ENCODE measurements at regions not wholly inside any gene's neighbourhood (a gene's known extent, or its start where the extent isn't known, plus 50 kb on each side); places are given as distances from the start of the nearest gene placed in this dataset.
"Not testable (repeated sequence)": the region's sequence is repeated elsewhere in the genome, so short reads cannot be mapped to it uniquely, and the experiment has no call there.

GRCh38 chr2:16105669-16106281 lies 165.4 kb downstream of the MYCN start:
- in situ Hi-C loops (cut with HindIII; ENCODE audit: low pct_unique_long_range_greater_than_20kb, low sequenced_read_pairs), result no loop called here
- DNase-seq (ENCODE audit: low read depth), result no peak

- no peak for DNase-seq (ENCODE audit: low read depth)
- in situ Hi-C loops (cut with HindIII; ENCODE audit: low pct_unique_long_range_greater_than_20kb, low sequenced_read_pairs), result no loop called here
Measured at GRCh38 chr2:16104949-16105668, 164.8 kb downstream of the MYCN start.

GRCh38 chr2:16104315-16104948 lies 164.1 kb downstream of the MYCN start:
- in situ Hi-C loops (cut with HindIII; ENCODE audit: low pct_unique_long_range_greater_than_20kb, low sequenced_read_pairs), result no loop called here
- no peak for DNase-seq (ENCODE audit: low read depth)

GRCh38 chr2:16103614-16104314 lies 163.4 kb downstream of the MYCN start:
- in situ Hi-C loops (cut with HindIII; ENCODE audit: low pct_unique_long_range_greater_than_20kb, low sequenced_read_pairs), result no loop called here
- no peak for DNase-seq (ENCODE audit: low read depth)

GRCh38 chr2:16102976-16103380 lies 162.6 kb downstream of the MYCN start:
- no peak for DNase-seq (ENCODE audit: low read depth)
- in situ Hi-C loops (cut with HindIII; ENCODE audit: low pct_unique_long_range_greater_than_20kb, low sequenced_read_pairs), result no loop called here

- in situ Hi-C loops (cut with HindIII; ENCODE audit: low pct_unique_long_range_greater_than_20kb, low sequenced_read_pairs), result no loop called here
- DNase-seq (ENCODE audit: low read depth), result no peak
Measured at GRCh38 chr2:16102358-16102975, 162.1 kb downstream of the MYCN start.

GRCh38 chr2:16101196-16101595 lies 160.8 kb downstream of the MYCN start:
- in situ Hi-C loops (cut with HindIII; ENCODE audit: low pct_unique_long_range_greater_than_20kb, low sequenced_read_pairs), result no loop called here
- no peak for DNase-seq (ENCODE audit: low read depth)

GRCh38 chr2:16100006-16100405 lies 159.7 kb downstream of the MYCN start:
- in situ Hi-C loops (cut with HindIII; ENCODE audit: low pct_unique_long_range_greater_than_20kb, low sequenced_read_pairs), result no loop called here
- DNase-seq (ENCODE audit: low read depth), result no peak

- no peak for DNase-seq (ENCODE audit: low read depth)
- in situ Hi-C loops (cut with HindIII; ENCODE audit: low pct_unique_long_range_greater_than_20kb, low sequenced_read_pairs), result no loop called here
Measured at GRCh38 chr2:16099326-16099725, 159.0 kb downstream of the MYCN start.

GRCh38 chr2:16096962-16097361 lies 156.6 kb downstream of the MYCN start:
- in situ Hi-C loops (cut with HindIII; ENCODE audit: low pct_unique_long_range_greater_than_20kb, low sequenced_read_pairs), result no loop called here
- DNase-seq (ENCODE audit: low read depth), result no peak

- in situ Hi-C loops (cut with HindIII; ENCODE audit: low pct_unique_long_range_greater_than_20kb, low sequenced_read_pairs); DNase-seq (ENCODE audit: low read depth): not testable (repeated sequence)
Measured at GRCh38 chr2:16095483-16095882, 155.1 kb downstream of the MYCN start.

- in situ Hi-C loops (cut with HindIII; ENCODE audit: low pct_unique_long_range_greater_than_20kb, low sequenced_read_pairs), result no loop called here
- DNase-seq (ENCODE audit: low read depth), result peak; percentile 18
Measured at GRCh38 chr2:16094811-16095210, 154.5 kb downstream of the MYCN start.

GRCh38 chr2:16093639-16094529 lies 153.5 kb downstream of the MYCN start:
- in situ Hi-C loops (cut with HindIII; ENCODE audit: low pct_unique_long_range_greater_than_20kb, low sequenced_read_pairs), result no loop called here
- peak; percentile 62 for DNase-seq (ENCODE audit: low read depth)

- no peak for DNase-seq (ENCODE audit: low read depth)
- in situ Hi-C loops (cut with HindIII; ENCODE audit: low pct_unique_long_range_greater_than_20kb, low sequenced_read_pairs), result no loop called here
Measured at GRCh38 chr2:16092861-16093638, 152.7 kb downstream of the MYCN start.

- in situ Hi-C loops (cut with HindIII; ENCODE audit: low pct_unique_long_range_greater_than_20kb, low sequenced_read_pairs), result no loop called here
- DNase-seq (ENCODE audit: low read depth), result no peak
Measured at GRCh38 chr2:16091576-16092282, 151.4 kb downstream of the MYCN start.
